DOHH2 (cell line): ENCODE measurements at regions not wholly inside any gene's neighbourhood (a gene's known extent, or its start where the extent isn't known, plus 50 kb on each side); places are given as distances from the start of the nearest gene placed in this dataset.

ENCODE experiments used
- H3F3A ChIP-seq: fragments of 200-600 bp; sonication (generic), shearing (Covaris generic); 2 replicates; pipeline ENCODE4 v1.6.0; 2016; ENCODE audit warnings: antibody characterized with exemption, mild to moderate bottlenecking; ENCODE audit not compliant: control insufficient read depth, insufficient read depth
- H3K27ac ChIP-seq: fragments of 200-600 bp; sonication (generic); 2 replicates; pipeline ENCODE4 v1.5.1; 2014; ENCODE audit warnings: low read depth, mild to moderate bottlenecking, low read length, moderate library complexity
- H3K27me3 ChIP-seq: fragments of 200-600 bp; sonication (generic); 2 replicates; pipeline ENCODE4 v1.6.1; 2014; ENCODE audit warnings: mild to moderate bottlenecking, low read length, mixed read lengths; ENCODE audit not compliant: control insufficient read depth
- H3K36me3 ChIP-seq: fragments of 200-600 bp; sonication (generic); 2 replicates; pipeline ENCODE4 v1.6.1; 2014; ENCODE audit warnings: mild to moderate bottlenecking, low read length, moderate library complexity, mixed read lengths; ENCODE audit not compliant: control insufficient read depth
- H3K4me1 ChIP-seq: fragments of 200-600 bp; sonication (generic); 2 replicates; pipeline ENCODE4 v1.6.1; 2014; ENCODE audit warnings: mild to moderate bottlenecking, low read length, mixed read lengths; ENCODE audit not compliant: control insufficient read depth
- H3K4me2 ChIP-seq: fragments of 200-600 bp; sonication (generic); 2 replicates; pipeline ENCODE4 v1.6.0; 2014; ENCODE audit warnings: mild to moderate bottlenecking, low read length, moderate library complexity
- H3K4me3 ChIP-seq: fragments of 200-600 bp; sonication (generic); 2 replicates; pipeline ENCODE4 v1.5.1; 2014; ENCODE audit warnings: mild to moderate bottlenecking, low read length, mixed read lengths
- H3K79me2 ChIP-seq: fragments of 200-600 bp; sonication (generic); 2 replicates; pipeline ENCODE4 v1.6.1; 2014; ENCODE audit warnings: mild to moderate bottlenecking, low read length, mixed read lengths; ENCODE audit not compliant: control insufficient read depth
- H3K9me2 ChIP-seq: fragments of 200-600 bp; sonication (generic); replicated peaks from 2 replicates; pipeline ENCODE4 v1.6.1; 2014; ENCODE audit warnings: mild to moderate bottlenecking, low read length, mixed read lengths; ENCODE audit not compliant: control insufficient read depth
- H3K9me3 ChIP-seq: fragments of 200-600 bp; sonication (generic); 2 replicates; pipeline ENCODE4 v1.6.1; 2014; ENCODE audit warnings: antibody characterized with exemption, low read length, mixed read lengths; ENCODE audit not compliant: control insufficient read depth, insufficient read depth
- H4K20me1 ChIP-seq: fragments of 200-600 bp; sonication (generic); 2 replicates; pipeline ENCODE4 v1.6.0; 2014; ENCODE audit warnings: low read depth, mild to moderate bottlenecking, antibody characterized with exemption, low read length, moderate library complexity; ENCODE audit not compliant: control insufficient read depth, insufficient read depth
- EZH2phosphoT487 ChIP-seq: fragments of 200-600 bp; sonication (generic); IDR thresholded peaks from 2 replicates; pipeline ENCODE4 v1.6.1; 2017; ENCODE audit warnings: borderline replicate concordance, mild to moderate bottlenecking, antibody characterized with exemption, low read length, moderate library complexity, mixed read lengths
- TF ChIP-seq, protein P1 (sequence below): fragments of 200-600 bp; sonication (generic); IDR thresholded peaks from one replicate; pipeline ENCODE4 v1.5.1; 2014; ENCODE audit warnings: antibody characterized with exemption, mild to moderate bottlenecking, low read depth, low read length; ENCODE audit not compliant: poor library complexity, severe bottlenecking

GRCh38 chr4:54930226-54930625 is 195.2 kb downstream of the KDR start:
- H3K27me3 ChIP-seq, result 0 out of 2 replicates have a peak, but pooled peaks cover 4% of the 10 kb centered on the region
- no peaks in the 10 kb centered on the region for H3K9me2 ChIP-seq
- no peaks in the 10 kb centered on the region for H3K36me3 ChIP-seq
- H3K4me3 ChIP-seq, result no peak overlapping the region
- no peaks in the 10 kb centered on the region for H3K4me1 ChIP-seq
- no peaks in the 10 kb centered on the region for H3K79me2 ChIP-seq
- no peaks in the 10 kb centered on the region for H3F3A ChIP-seq
- H3K4me2 ChIP-seq, result no peak overlapping the region
- no peak overlapping the region for H3K27ac ChIP-seq
- TF ChIP-seq EZH2phosphoT487, result no peak
- TF ChIP-seq, protein P1, sequence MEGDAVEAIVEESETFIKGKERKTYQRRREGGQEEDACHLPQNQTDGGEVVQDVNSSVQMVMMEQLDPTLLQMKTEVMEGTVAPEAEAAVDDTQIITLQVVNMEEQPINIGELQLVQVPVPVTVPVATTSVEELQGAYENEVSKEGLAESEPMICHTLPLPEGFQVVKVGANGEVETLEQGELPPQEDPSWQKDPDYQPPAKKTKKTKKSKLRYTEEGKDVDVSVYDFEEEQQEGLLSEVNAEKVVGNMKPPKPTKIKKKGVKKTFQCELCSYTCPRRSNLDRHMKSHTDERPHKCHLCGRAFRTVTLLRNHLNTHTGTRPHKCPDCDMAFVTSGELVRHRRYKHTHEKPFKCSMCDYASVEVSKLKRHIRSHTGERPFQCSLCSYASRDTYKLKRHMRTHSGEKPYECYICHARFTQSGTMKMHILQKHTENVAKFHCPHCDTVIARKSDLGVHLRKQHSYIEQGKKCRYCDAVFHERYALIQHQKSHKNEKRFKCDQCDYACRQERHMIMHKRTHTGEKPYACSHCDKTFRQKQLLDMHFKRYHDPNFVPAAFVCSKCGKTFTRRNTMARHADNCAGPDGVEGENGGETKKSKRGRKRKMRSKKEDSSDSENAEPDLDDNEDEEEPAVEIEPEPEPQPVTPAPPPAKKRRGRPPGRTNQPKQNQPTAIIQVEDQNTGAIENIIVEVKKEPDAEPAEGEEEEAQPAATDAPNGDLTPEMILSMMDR, result no peak
- H3K9me3 ChIP-seq, result no peaks in the 10 kb centered on the region
- no peaks in the 10 kb centered on the region for H4K20me1 ChIP-seq

GRCh38 chr4:54929459-54929858 is 195.9 kb downstream of the KDR start:
- Histone ChIP-seq H3K27me3 (0 out of 2 replicates have a peak, but pooled peaks cover 4% of the 10 kb centered on the region), H3K4me2 (no peak overlapping the region), H3K4me1 (no peaks in the 10 kb centered on the region)

GRCh38 chr4:54924891-54925290 is 200.5 kb downstream of the KDR start:
- no peaks in the 10 kb centered on the region for H3K36me3 ChIP-seq
- no peaks in the 10 kb centered on the region for H3K9me3 ChIP-seq
- H3K9me2 ChIP-seq, result no peaks in the 10 kb centered on the region
- no peak overlapping the region for H3K4me2 ChIP-seq
- H3K4me3 ChIP-seq, result no peak overlapping the region
- no peaks in the 10 kb centered on the region for H3K27me3 ChIP-seq
- no peaks in the 10 kb centered on the region for H3F3A ChIP-seq
- no peaks in the 10 kb centered on the region for H4K20me1 ChIP-seq
- H3K27ac ChIP-seq, result no peak overlapping the region
- no peaks in the 10 kb centered on the region for H3K4me1 ChIP-seq
- TF ChIP-seq, protein P1, result no peak
- no peak for TF ChIP-seq EZH2phosphoT487
- H3K79me2 ChIP-seq, result no peaks in the 10 kb centered on the region

More at GRCh38 chr4:54929459-54929858, 195.9 kb downstream of the KDR start:
- Histone ChIP-seq H3K4me3 (no peak overlapping the region), H4K20me1 (no peaks in the 10 kb centered on the region), H3K9me3 (no peaks in the 10 kb centered on the region), H3K36me3 (no peaks in the 10 kb centered on the region), H3K9me2 (no peaks in the 10 kb centered on the region), H3K79me2 (no peaks in the 10 kb centered on the region), H3F3A (no peaks in the 10 kb centered on the region), H3K27ac (no peak overlapping the region)
- no peak for TF ChIP-seq EZH2phosphoT487
- TF ChIP-seq, protein P1, result no peak
